GM18505 (cell line): ENCODE measurements at regions not wholly inside any gene's neighbourhood (a gene's known extent, or its start where the extent isn't known, plus 50 kb on each side); places are given as distances from the start of the nearest gene placed in this dataset.
"Not testable (repeated sequence)": the region's sequence is repeated elsewhere in the genome, so short reads cannot be mapped to it uniquely, and the experiment has no call there.

Source experiments
- ATAC-seq: cut with Tn5 transposase; IDR thresholded peaks from one replicate; pipeline ENCODE4 v1.9.1; 2021; ENCODE audit not compliant: unreplicated experiment
- POLR2A ChIP-seq: IDR thresholded peaks from 4 replicates; pipeline ENCODE4 v1.6.1; 2011; ENCODE audit warnings: borderline replicate concordance; ENCODE audit not compliant: insufficient read depth, insufficient read length; ENCODE audit errors: extremely low read depth

DNA sequence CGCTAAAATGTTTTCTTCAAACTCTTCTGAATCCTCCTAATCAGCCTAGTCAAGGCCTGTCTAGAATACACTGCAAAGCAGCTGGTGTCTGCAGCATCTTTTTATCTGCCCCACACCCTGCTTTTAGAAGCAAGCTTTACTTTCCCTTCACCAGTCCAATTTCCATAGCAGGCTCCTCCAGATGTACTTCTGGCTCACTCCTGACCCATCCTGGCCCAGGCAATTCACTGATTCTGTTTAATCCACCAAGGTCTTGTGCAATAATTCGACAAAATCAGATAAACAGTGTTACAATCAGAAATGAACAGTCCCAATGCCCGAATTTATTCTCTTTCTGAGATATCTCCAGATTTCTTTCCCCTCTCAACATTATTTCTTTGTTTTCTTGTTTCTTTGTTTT, 415.2 kb upstream of the SGCG start:
- no peak for ATAC-seq
- no peak for TF ChIP-seq POLR2A

- no peak for TF ChIP-seq POLR2A
- ATAC-seq, result no peak
These were observed 409.9 kb upstream of the SGCG start for GRCh38 chr13:22770891-22771290.

GRCh38 chr13:22773465-22773864, 407.3 kb upstream of the SGCG start:
- ATAC-seq, result no peak
- TF ChIP-seq POLR2A, result no peak

DNA sequence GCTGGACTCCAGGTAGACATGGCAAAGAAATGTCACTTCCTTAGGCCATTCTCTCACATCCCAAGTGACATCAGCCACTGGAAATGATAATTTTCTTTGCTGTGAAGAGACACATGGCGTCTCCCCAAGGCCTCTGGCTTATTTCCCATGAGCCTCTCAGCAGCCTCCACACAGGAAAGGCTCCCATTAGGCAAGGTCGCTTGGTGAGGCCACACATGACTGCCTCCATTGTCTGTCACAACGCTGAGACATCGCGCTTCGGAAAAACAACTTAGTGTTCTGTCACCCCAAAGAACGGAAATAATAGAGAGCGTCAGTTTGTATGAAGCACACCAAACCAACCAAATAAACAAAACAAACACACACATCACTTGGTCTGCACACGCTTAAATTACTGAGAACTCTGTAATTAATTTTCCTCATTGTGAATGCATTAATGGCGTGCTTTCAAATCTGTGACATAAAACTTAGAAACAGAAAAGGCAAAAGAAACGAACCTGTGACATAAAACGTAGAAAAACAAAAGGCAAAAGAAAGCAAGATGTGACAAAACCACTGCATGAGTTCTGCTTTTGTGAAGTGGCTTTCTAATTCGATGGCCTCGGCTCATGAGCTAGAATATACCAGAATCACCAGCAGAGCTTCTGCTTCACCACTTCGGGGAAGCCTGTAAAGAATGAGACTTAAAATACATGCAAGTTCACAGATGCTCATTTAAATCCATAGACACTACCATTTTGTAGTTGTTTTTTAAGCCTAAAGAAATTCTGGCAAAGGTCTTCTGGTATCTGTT, 404.2 kb upstream of the SGCG start:
- TF ChIP-seq POLR2A, result no peak
- ATAC-seq, result no peak

DNA sequence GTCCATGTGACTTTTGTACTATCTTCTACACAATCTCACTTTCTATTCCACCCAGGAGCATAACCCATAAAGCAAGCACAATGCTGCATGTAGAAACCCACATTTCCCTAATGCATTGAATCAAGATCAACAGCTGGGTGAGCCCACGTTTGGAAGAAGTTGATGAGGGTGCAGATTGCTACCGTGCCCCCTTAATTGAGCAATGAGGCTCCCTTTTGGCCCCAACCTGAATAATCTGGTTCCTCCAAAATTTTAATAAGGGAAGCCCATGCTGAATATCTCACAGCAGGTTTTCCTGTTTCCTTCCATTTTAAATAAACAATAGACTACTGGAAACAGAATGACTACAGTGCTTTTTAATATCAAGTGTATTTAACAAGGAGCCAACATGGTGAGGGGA, 403.6 kb upstream of the SGCG start:
- TF ChIP-seq POLR2A, result no peak
- no peak for ATAC-seq

DNA sequence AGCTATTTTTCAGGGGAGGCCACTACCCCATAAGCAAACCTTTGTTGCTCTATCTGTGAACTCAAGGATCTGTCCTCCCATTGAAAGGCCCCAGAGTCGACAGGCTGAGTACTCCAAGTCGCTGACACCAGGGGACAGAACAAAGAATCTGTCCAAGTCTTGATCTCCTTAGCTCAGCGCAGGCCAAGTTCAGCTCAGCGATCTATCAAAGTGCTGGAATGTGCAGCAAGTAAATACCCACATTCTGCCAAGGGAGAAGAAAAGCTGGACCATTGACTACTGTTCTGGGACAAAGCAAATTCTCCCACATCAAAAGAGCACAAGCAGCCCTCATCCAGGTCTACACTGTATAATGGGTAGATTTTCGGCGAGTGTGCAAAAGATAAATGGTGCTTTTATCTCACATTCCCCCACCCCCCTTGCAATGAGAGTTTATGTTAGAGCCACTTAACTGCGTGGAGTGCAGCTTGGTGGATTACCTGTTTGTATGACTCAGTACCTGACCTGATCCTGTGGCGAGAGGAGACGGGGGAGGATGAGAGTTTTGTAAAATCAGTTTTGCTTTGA, 391.7 kb upstream of the SGCG start:
- no peak for ATAC-seq
- no peak for TF ChIP-seq POLR2A

DNA sequence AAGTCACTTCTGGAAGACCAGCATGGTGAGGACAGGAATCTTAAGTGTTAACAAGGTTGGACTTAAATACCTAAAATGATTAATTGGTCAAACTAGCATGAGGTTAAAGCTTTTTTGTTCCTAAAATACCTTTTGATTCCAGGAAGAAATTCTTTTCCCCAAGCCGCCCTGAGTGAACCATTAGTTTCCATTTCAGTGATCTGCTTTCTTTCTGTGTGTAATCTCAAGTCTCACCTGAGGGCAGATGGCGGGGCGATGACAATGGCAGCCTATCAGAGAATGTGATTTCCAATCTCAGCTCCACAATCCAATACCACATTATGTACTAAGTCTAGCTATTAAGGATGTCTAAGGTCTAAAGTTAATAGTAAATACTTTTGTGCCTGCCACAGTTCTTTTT, 390.9 kb upstream of the SGCG start:
- no peak for TF ChIP-seq POLR2A
- ATAC-seq, result no peak

- no peak for ATAC-seq
- TF ChIP-seq POLR2A, result no peak
These were observed 387.1 kb upstream of the SGCG start for GRCh38 chr13:22793598-22794134.

GRCh38 chr13:22800526-22801401, 380.0 kb upstream of the SGCG start:
- ATAC-seq, result no peak

GRCh38 chr13:22801402-22802003, 379.3 kb upstream of the SGCG start:
- no peak for ATAC-seq
- TF ChIP-seq POLR2A, result no peak

More at GRCh38 chr13:22800526-22801401, 380.0 kb upstream of the SGCG start:
- no peak for TF ChIP-seq POLR2A

DNA sequence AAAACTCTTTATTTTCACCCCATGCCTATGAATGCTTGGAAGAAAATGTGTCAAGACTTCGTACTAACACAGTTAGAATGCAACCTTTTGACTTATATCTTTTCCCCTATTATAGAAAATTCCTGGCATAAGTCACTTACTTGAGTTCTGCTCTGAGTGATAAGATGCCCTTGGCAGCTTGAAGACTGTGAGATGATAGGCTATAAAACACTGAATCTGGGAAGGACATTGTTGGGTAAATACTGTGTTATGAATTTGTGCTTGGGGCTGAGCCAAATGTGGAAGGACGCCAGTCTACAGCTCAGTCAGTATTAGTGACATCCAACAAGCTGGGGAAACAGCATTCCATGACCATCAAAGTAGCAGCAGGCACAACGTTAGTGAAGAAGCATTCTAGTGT, 368.0 kb upstream of the SGCG start:
- no peak for TF ChIP-seq POLR2A
- no peak for ATAC-seq

DNA sequence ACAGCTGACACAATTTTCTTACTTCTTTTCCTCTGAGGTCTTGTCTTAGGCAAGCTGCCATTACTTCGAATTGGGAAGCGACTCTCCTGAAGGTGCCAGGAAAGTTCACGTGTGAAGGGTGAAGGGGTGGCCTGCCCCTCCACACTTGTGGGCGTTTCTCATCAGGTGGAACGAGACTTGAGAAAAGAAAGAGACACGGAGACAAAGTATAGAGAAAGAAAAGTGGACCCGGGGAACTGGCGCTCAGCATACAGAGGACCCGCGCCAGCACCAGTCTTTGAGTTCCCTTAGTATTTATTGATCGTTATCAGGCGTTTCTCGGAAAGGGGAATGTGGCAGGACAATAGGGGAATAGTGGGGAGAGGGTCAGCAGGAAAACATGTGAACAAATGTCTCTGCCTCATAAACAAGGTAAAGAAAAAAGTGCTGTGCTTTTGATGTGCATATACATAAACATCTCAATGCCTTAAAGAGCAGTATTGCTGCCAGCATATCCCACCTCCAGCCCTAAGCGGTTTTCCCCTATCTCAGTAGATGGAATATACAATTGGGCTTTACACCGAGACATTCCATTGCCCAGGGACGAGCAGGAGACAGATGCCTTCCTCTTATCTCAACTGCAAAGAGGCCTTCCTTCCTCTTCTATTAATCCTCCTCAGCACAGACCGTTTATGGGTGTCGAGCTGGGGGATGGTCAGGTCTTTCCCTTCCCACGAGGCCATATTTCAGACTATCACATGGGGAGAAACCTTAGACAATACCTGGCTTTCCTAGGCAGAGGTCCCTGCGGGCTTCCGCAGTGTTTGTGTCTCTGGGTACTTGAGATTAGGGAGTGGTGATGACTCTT, 367.0 kb upstream of the SGCG start:
- not testable (repeated sequence) for ATAC-seq

- not testable (repeated sequence) for ATAC-seq
These were observed 366.3 kb upstream of the SGCG start for GRCh38 chr13:22814433-22814832.
